CD4-positive, alpha-beta memory T cell (primary cell): ENCODE measurements at regions not wholly inside any gene's neighbourhood (a gene's known extent, or its start where the extent isn't known, plus 50 kb on each side); places are given as distances from the start of the nearest gene placed in this dataset.
"Not testable (repeated sequence)": the region's sequence is repeated elsewhere in the genome, so short reads cannot be mapped to it uniquely, and the experiment has no call there.

Experiments
- CTCF ChIA-PET: fragments of 350-600 bp; sonication (Branson Sonifier 250); formaldehyde crosslinking; loops from one replicate; lab custom pipeline; 2021; ENCODE audit warnings: inconsistent platforms; ENCODE audit not compliant: partially characterized antibody; lab: Charles Lee
- POLR2A ChIA-PET: fragments of 350-600 bp; sonication (Branson Sonifier 250); formaldehyde crosslinking; loops from one replicate; lab custom pipeline; 2021; ENCODE audit not compliant: partially characterized antibody; lab: Charles Lee
- DNase-seq, 5 donors: peaks; one replicate each; pipeline versions ENCODE4 v3.0.0 to v3.0.0-alpha.2; 2020 to 2022; ENCODE audit warnings: mixed read lengths in 1 of 5
- H3K27ac ChIP-seq: one replicate; pipeline ENCODE4 v1.7.0; 2013; ENCODE audit warnings: low read depth, low read length
- H3K27me3 ChIP-seq: 2 replicates; pipeline ENCODE4 v1.7.0; 2013; ENCODE audit warnings: mild to moderate bottlenecking, low read length, moderate library complexity; ENCODE audit not compliant: insufficient read depth
- H3K36me3 ChIP-seq: 2 replicates; pipeline ENCODE4 v1.7.0; 2013; ENCODE audit warnings: mild to moderate bottlenecking, low read length, moderate library complexity; ENCODE audit not compliant: insufficient read depth
- H3K4me1 ChIP-seq: 2 replicates; pipeline ENCODE4 v1.7.0; 2013; ENCODE audit warnings: mild to moderate bottlenecking, low read length, moderate library complexity; ENCODE audit not compliant: insufficient read depth
- H3K4me3 ChIP-seq, 2 donors: one replicate each; pipeline ENCODE4 v1.7.0; 2013; ENCODE audit warnings: low read length in 2 of 2, mild to moderate bottlenecking in 1 of 2
- H3K9me3 ChIP-seq, 2 donors: one replicate each; pipeline ENCODE4 v1.7.0; 2013; ENCODE audit warnings: low read length in 2 of 2, control low read depth in 1 of 2; ENCODE audit not compliant: control insufficient read depth in 1 of 2
- H3K27ac Mint-ChIP-seq, 7 donors: one replicate each; pipeline ENCODE4 v1.8.0; 2020 to 2021; ENCODE audit warnings: mixed read lengths in 7 of 7, mild to moderate bottlenecking in 6 of 7, inconsistent platforms in 3 of 7, moderate library complexity in 3 of 7
- H3K27me3 Mint-ChIP-seq, 2 donors: one replicate each; pipeline ENCODE4 v1.8.0; 2020 to 2021; ENCODE audit warnings: mixed read lengths in 2 of 2
- H3K36me3 Mint-ChIP-seq, 2 donors: one replicate each; pipeline ENCODE4 v1.8.0; 2020 to 2021; ENCODE audit warnings: mixed read lengths in 2 of 2, inconsistent platforms in 1 of 2, mild to moderate bottlenecking in 1 of 2
- H3K4me1 Mint-ChIP-seq, 4 donors: one replicate each; pipeline ENCODE4 v1.8.0; 2020 to 2021; ENCODE audit warnings: mixed read lengths in 4 of 4, mild to moderate bottlenecking in 1 of 4
- H3K4me3 Mint-ChIP-seq, 8 donors: one replicate each; pipeline ENCODE4 v1.8.0; 2020 to 2021; ENCODE audit warnings: mixed read lengths in 8 of 8, mild to moderate bottlenecking in 7 of 8, moderate library complexity in 6 of 8, inconsistent platforms in 3 of 8
- H3K9me3 Mint-ChIP-seq, 8 donors: one replicate each; pipeline ENCODE4 v1.8.0; 2020 to 2021; ENCODE audit warnings: mixed read lengths in 8 of 8, mild to moderate bottlenecking in 5 of 8, inconsistent platforms in 3 of 8, moderate library complexity in 1 of 8
- intact Hi-C: fragments of 100-400 bp; cut with micrococcal nuclease; formaldehyde crosslinking; loops from one replicate; pipeline ENCODE4 v1.15.1; 2023

DNA sequence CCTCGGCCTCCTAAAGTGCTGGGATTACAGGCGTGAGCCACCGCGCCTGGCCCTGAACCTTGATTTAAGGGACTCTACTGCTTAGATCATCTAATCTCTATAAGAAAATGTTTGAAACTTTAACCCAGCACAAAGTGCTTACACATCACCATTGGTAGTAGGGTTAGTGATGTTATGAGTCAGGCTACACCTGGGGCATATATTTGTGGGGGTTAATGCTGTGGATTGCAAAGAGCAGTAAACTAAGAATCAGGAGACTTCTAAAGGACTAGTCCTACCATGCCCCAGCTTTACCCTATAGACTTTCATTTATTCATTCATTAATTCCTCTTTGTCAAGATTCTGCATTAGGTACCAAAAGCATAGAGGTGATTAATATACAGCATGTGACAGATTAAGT lies 880.5 kb downstream of the TTLL7 start:
- intact Hi-C loops: no loop called here
- CTCF ChIA-PET: no interaction called here
- Histone ChIP-seq H3K36me3 (no peaks in the 10 kb centered on the region), H3K4me1 (no peaks in the 10 kb centered on the region), H3K27me3 (no peaks in the 10 kb centered on the region), H3K27ac (no peak overlapping the region), H3K4me3 (no peak overlapping the region), H3K9me3 (no peaks in the 10 kb centered on the region)
- Mint-ChIP-seq H3K36me3 (no peaks in the 10 kb centered on the region), H3K4me3 (no peak overlapping the region), H3K27me3 (no peaks in the 10 kb centered on the region), H3K9me3 (peaks cover 0 to 2% (median 0%) of the 10 kb centered on the region in 8 donors), H3K4me1 (no peaks in the 10 kb centered on the region), H3K27ac (no peak overlapping the region)
- POLR2A ChIA-PET: no interaction called here
- DNase-seq: no peak

DNA sequence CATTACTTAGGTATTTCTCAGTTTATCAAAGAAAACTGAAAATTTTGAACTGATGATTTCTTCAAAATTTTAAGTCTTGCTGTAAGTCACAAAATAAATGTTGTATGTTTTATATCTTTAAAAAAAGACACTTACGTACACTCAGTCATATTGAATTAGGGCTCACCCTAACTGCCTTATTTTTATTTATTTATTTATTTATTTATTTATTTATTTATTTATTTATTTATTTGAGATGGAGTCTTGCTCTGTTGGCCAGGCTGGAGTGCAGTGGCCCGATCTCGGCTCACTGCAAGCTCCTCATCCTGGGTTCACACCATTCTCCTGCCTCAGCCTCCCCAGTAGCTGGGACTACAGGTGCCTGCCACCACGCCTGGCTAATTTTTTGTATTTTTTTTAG lies 881.9 kb downstream of the TTLL7 start:
- H3K4me3 Mint-ChIP-seq, DNase-seq, H3K36me3 Mint-ChIP-seq, H3K9me3 Mint-ChIP-seq, POLR2A ChIA-PET, intact Hi-C loops, H3K36me3 ChIP-seq, H3K27me3 ChIP-seq, H3K27ac Mint-ChIP-seq, H3K27ac ChIP-seq, H3K4me1 Mint-ChIP-seq, H3K9me3 ChIP-seq, H3K4me1 ChIP-seq, H3K27me3 Mint-ChIP-seq, H3K4me3 ChIP-seq, CTCF ChIA-PET: not testable (repeated sequence)

DNA sequence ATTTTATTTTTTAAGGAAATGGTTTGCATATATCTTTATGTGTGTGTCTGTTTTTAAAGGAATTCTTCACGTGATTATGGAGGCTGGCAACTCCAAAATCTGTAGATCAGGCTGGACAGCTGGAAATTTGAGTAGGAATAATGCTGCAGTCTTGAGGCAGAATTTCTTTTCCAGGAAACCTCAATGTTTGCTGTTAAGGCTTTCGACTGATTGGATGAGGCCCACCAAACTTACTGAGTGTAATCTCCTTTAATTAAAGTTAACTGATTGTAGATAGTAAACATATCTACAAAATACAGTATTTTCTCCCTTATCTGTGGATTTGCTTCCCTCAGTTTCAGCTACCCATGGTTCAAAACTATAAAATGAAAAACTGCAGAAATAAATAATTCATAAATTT lies 883.1 kb downstream of the TTLL7 start:
- H3K27me3 ChIP-seq: no peaks in the 10 kb centered on the region
- Mint-ChIP-seq H3K4me1 (no peaks in the 10 kb centered on the region), H3K4me3 (no peak overlapping the region), H3K36me3 (no peaks in the 10 kb centered on the region), H3K9me3 (peaks cover 0 to 3% (median 0%) of the 10 kb centered on the region in 8 donors), H3K27ac (no peak overlapping the region), H3K27me3 (no peaks in the 10 kb centered on the region)
- no peaks in the 10 kb centered on the region for H3K9me3 ChIP-seq
- intact Hi-C loops: no loop called here
- H3K4me3 ChIP-seq: no peak overlapping the region
- no peak overlapping the region for H3K27ac ChIP-seq
- H3K36me3 ChIP-seq: no peaks in the 10 kb centered on the region
- POLR2A ChIA-PET: no interaction called here
- no peak for DNase-seq
- CTCF ChIA-PET: no interaction called here
- no peaks in the 10 kb centered on the region for H3K4me1 ChIP-seq

DNA sequence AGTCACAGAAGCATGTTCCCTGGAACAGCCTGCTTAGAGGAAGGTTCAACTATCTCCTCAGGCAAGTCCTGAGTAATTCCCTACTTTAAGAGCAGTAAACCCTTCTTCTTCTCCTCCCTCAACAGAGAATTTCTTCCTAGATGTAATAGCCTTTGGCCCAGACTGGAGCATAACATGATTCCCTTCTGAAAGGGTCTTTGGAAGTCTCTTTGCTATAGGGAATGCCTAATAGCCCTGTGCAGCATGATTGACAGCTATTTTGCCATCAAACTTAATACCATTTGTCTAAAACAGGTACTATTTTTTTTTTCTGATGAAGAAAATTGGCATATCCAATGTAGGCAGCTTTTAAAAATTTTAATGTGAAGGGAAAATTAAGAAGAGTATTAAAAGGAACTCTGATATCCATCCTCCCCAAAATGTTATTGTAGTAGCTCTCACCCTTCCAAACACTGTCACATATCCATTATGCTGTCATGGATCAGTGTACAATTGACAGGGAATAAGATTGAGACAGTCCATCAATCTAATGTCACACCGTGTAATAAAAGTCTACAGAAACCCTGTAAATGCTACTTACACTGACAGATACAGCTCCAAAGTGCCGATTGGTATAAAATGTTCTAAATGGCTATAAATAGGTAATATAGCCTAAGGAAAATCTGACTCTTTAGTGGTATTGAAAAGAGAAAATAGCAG lies 884.6 kb downstream of the TTLL7 start:
- Histone ChIP-seq H3K27me3 (no peaks in the 10 kb centered on the region), H3K4me3 (no peak overlapping the region), H3K27ac (no peak overlapping the region), H3K36me3 (no peaks in the 10 kb centered on the region), H3K9me3 (no peaks in the 10 kb centered on the region), H3K4me1 (no peaks in the 10 kb centered on the region)
- no peak overlapping the region for H3K27ac Mint-ChIP-seq
- no peaks in the 10 kb centered on the region for H3K4me1 Mint-ChIP-seq
- H3K27me3 Mint-ChIP-seq: no peaks in the 10 kb centered on the region
- no peak for DNase-seq
- CTCF ChIA-PET: no interaction called here
- no peaks in the 10 kb centered on the region for H3K36me3 Mint-ChIP-seq
- H3K9me3 Mint-ChIP-seq: peaks cover 0 to 4% (median 0%) of the 10 kb centered on the region in 8 donors
- no peak overlapping the region for H3K4me3 Mint-ChIP-seq
- POLR2A ChIA-PET: no interaction called here
- intact Hi-C loops: no loop called here

DNA sequence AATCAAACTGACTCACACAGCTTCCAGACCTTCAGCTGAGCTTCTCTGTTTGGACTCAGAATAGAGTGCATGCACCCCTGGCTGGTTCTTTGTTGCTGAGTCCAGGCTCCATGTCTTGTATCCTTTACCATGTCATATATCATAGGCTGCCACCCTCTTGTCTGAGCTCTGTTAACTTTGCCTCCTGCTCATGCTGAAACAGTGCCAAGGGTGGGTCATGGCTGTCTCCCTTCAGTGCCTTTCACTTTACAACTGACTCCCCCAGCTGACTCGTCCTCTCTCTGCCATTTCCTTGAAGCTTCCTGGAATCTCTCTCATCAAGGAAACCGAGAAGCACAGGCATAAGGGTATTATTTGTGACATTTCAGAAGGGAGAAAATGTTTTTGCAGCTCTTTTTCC lies 885.3 kb downstream of the TTLL7 start:
- H3K36me3 Mint-ChIP-seq: no peaks in the 10 kb centered on the region
- peaks cover 0 to 4% (median under 1%) of the 10 kb centered on the region in 8 donors for H3K9me3 Mint-ChIP-seq
- no peak overlapping the region for H3K4me3 Mint-ChIP-seq
- peak overlapping the region in 1 of 7 donors; percentile 13 for H3K27ac Mint-ChIP-seq
- DNase-seq: no peak
- ChIA-PET CTCF (no interaction called here), POLR2A (no interaction called here)
- H3K4me1 Mint-ChIP-seq: no peaks in the 10 kb centered on the region
- Histone ChIP-seq H3K4me1 (no peaks in the 10 kb centered on the region), H3K27ac (no peak overlapping the region), H3K9me3 (no peaks in the 10 kb centered on the region), H3K27me3 (no peaks in the 10 kb centered on the region), H3K36me3 (no peaks in the 10 kb centered on the region), H3K4me3 (no peak overlapping the region)
- H3K27me3 Mint-ChIP-seq: no peaks in the 10 kb centered on the region
- intact Hi-C loops: no loop called here

DNA sequence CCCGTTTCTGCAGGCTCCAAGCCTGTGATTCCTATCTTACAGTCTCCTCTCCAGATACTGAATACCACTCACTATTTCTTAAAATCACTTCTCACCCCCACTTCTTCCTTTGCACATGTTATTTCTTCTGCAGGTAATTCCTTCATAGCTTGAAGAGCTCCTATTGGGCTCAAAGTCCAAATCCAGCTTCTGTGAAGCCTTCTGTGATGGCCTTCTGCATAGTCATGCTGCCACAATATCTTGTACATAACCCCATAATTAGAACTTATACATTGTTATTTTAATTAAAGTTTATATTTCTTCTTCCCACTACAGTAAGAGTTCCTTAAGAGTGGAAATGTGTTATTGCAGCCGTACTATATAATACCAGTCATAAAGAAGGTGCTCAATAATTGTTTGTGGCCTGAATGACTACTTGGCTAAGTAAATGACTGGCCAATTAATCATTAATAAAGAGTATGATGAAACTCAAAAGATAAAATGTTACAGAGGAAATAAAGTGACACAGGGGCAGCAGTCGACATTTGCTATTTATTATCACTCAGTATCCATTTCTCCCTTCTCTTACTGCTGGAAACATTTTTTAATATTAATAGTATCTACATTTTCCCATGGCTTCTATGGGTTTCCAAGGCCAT lies 886.6 kb downstream of the TTLL7 start:
- no peak overlapping the region for H3K27ac ChIP-seq
- Mint-ChIP-seq H3K27me3 (no peaks in the 10 kb centered on the region), H3K9me3 (peaks cover 0 to 6% (median 0%) of the 10 kb centered on the region in 8 donors), H3K4me1 (no peaks in the 10 kb centered on the region), H3K4me3 (no peak overlapping the region), H3K36me3 (no peaks in the 10 kb centered on the region), H3K27ac (no peak overlapping the region)
- no peaks in the 10 kb centered on the region for H3K27me3 ChIP-seq
- H3K9me3 ChIP-seq: no peaks in the 10 kb centered on the region
- ChIA-PET POLR2A (no interaction called here), CTCF (no interaction called here)
- intact Hi-C loops: no loop called here
- no peak for DNase-seq
- no peak overlapping the region for H3K4me3 ChIP-seq
- H3K36me3 ChIP-seq: no peaks in the 10 kb centered on the region
- no peaks in the 10 kb centered on the region for H3K4me1 ChIP-seq

DNA sequence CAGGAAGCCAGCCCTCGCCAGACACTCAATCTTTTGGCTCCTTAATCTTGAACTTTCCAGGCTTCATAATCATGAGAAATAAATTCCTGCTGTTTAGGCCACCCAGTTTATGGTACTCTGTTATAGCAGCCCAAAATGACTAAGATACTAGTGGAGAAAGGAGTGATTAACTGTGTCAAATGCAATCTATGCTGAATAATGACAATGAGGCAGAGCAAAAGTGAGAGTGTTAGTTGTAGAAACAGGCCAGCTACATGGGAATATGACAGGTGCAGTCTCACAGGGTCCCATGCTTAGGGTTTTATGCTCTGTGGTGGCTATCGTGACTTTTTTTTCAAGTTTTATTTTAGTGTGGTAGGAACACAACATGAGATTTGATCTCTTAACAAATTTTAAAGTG lies 888.8 kb downstream of the TTLL7 start:
- H3K4me1 Mint-ChIP-seq: no peaks in the 10 kb centered on the region
- Histone ChIP-seq H3K36me3 (no peaks in the 10 kb centered on the region), H3K9me3 (no peaks in the 10 kb centered on the region), H3K27me3 (no peaks in the 10 kb centered on the region), H3K4me1 (no peaks in the 10 kb centered on the region), H3K4me3 (no peak overlapping the region), H3K27ac (no peak overlapping the region)
- no peak overlapping the region for H3K27ac Mint-ChIP-seq
- intact Hi-C loops: no loop called here
- peaks cover 0 to 6% (median 0%) of the 10 kb centered on the region in 8 donors for H3K9me3 Mint-ChIP-seq
- ChIA-PET POLR2A (no interaction called here), CTCF (no interaction called here)
- no peaks in the 10 kb centered on the region for H3K36me3 Mint-ChIP-seq
- no peak for DNase-seq
- no peak overlapping the region for H3K4me3 Mint-ChIP-seq
- H3K27me3 Mint-ChIP-seq: no peaks in the 10 kb centered on the region
